ENCODE measurements at regions not wholly inside any gene's neighbourhood (a gene's known extent, or its start where the extent isn't known, plus 50 kb on each side); places are given as distances from the start of the nearest gene placed in this dataset.

DNA sequence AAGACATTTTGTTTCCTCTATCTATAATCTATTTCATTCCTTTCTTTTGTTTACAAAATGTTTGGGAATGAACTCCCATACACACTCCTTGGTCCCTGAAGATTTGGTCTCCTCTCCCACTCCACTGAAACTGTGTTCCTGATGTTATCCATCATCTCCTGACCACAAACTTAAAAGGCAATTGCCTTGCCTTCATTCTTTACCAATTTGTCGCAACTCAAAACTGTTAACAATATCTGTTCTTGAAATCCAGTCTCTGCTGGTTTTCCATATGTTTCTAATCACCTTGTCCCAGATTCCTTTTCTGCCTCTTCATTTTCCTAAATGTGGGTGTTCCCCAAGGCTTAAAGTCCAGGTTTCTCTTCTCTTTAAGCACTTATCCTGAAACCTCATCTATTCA, 262.2 kb upstream of the TTC29 start:
- no peak for TF ChIP-seq POLR2A (IDR thresholded peaks at IDR 0.05)
- TF ChIP-seq POLR2AphosphoS5 (IDR thresholded peaks at IDR 0.05): no peak

All from prostate gland (tissue), 1 donor.